ENCODE measurements at regions not wholly inside any gene's neighbourhood (a gene's known extent, or its start where the extent isn't known, plus 50 kb on each side); places are given as distances from the start of the nearest gene placed in this dataset.

GRCh38 chr4:12239897-12240636 lies 811.4 kb upstream of the HS3ST1 start:
- TF ChIP-seq CTCF (IDR thresholded peaks at IDR 0.05 in 8 of 11, conservative IDR thresholded peaks at IDR 0.05 in 3 of 11), result no peak
- no peak for TF ChIP-seq POLR2A (IDR thresholded peaks at IDR 0.05)
- no peak for TF ChIP-seq POLR2AphosphoS5 (IDR thresholded peaks at IDR 0.05)
